GM21528 (cell line): ENCODE measurements at regions not wholly inside any gene's neighbourhood (a gene's known extent, or its start where the extent isn't known, plus 50 kb on each side); places are given as distances from the start of the nearest gene placed in this dataset.
"Not testable (repeated sequence)": the region's sequence is repeated elsewhere in the genome, so short reads cannot be mapped to it uniquely, and the experiment has no call there.

Source experiments
- ATAC-seq: cut with Tn5 transposase; IDR thresholded peaks from one replicate; pipeline ENCODE4 v1.9.1; 2021; ENCODE audit warnings: mild to moderate bottlenecking, moderate library complexity; ENCODE audit not compliant: unreplicated experiment, low FRiP score

DNA sequence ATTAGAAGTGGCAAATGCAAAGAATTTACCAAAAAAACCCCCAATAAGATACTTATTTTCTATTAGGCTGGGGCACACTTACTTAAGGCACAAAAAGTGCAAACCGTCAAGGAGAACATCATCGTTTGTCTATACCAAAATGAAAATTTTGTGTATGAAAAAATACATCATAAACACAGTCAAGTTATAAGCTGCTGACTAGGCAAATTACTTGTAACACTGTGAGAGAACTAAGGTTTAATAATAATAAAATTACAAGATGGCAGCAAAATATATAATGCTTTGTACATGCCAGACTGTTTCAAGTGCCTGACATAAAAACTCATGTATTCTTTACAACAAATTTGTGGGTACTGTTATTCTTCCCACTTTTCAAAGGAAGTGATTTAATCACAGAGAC lies 297.2 kb upstream of the CRBN start:
- no peak for ATAC-seq

DNA sequence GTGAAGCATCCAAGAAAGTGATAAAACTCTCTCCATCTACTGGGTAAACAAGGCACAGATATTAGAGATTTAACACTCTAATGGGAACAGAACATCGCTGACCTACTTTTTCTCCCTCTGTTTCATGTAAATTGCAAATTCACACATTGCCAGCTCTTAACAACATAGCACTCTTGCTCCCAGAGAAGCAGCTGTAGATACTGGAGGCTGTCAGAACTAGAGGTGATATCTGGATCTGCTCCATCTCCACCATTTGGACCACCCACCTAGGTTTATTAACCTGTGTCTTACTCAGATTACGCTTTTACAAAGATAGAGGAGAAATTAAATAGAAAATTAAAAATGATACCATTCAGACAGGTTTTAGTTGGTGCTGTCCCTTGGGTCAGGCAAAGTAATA lies 289.1 kb upstream of the CRBN start:
- ATAC-seq = no peak

DNA sequence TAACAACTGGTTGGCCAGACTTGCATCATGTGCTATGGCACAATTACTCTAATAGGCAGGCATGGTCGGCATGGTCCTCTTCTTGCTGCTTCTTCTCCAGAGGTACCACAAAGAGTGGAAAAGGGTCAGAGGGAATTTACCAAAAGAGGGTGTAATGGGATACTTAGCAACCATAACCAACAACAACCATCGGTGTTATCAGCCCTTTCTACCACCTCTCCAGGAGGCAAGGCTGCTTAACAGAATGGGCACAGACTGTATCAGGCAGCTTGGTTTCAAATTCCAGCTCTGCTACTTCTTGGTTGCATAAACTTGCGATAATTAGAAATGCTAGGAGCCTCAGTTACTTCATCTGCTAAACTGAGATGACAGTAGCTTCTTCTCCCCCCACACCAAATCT lies 284.6 kb upstream of the CRBN start:
- no peak for ATAC-seq

DNA sequence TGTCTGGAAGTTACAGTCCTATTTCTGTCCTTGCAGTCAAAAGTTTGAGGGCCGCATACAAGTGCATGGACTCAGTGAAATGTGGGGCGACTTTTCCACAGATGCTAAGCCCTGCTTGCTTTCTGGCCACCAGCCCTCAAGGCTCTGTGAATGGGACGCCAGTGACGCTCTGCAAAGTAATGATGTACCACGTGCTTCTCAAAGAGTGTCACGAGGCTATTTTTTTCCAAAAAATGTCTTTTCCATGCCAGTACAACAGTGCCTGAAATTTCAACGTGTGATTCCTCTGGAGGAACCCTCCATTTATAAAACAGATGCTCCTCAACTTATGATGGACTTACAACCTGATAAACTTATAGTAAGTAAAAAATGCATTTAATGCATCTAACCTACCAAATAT lies 281.8 kb upstream of the CRBN start:
- no peak for ATAC-seq

DNA sequence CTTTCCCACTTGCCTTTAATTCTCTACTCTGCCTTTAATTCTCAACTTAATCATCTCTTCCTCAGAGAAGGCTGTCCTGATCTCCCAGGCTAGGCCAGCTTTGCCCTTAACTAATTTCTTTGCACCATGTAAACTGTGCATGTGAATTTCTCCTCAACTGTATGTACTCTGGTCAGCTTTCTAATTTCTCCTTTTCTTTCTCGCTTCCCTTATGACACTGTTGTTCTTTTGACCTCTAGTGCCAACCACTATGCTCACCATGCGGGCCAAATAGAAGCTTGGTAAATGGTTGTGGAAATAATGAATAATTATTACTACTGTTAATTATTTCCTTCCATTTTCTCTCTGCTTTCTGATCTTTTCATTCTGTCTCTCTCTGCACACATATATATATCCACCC lies 269.0 kb upstream of the CRBN start:
- ATAC-seq = no peak

DNA sequence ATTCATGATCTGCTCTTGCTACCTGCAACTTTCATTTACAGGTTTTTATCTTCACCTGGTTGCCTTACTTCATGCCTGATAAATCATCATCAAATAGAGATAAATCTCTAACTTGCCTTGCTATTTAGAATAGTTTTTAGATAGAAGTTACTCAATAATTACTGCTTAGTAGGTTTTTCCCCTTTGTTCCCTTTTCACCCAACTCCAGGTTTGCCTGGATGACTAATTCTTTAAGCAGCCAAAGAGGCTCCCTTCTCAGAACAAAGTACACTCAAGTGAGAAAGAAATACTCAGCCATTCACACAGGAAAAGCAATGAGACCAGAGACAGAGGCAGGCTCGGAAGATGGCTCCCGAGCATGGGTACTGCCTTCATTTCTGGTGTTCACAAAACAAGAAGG lies 268.1 kb upstream of the CRBN start:
- no peak for ATAC-seq

DNA sequence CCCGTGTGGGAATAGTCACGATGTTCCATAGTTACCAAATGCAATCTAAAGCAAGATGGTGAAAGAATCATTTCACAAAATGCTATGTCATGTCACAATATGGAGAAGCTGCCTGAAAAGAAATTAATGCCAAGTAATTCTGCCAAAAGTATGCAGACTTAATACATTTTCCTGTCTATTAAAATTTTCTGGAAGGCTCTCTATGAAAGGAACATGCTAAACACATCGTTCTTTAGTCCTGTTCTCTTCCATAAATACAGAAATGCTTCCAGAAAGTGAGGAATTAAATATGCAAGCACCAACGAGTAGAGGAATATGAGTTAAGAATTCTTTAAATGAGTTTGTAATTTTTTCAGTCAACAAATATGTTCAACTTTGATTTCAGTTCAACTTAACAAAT lies 266.8 kb upstream of the CRBN start:
- no peak for ATAC-seq

DNA sequence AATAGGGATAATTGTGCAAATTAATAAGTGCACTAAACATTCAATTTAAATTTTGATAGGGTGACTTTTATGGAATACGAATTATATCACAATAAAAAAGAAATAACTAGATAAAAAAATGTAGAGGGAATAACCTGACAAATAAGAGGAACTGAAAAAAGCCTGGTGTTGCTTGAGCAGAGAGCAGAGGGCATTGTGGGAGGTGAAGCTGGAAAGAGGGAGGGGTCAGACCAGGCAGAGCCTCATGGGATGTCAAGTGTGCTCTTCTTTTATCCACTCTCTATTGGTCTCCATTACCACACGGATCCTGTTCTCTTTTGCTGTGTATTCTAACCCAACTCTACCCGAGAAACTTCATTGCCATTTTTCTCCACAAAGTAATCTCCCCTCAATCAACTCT lies 264.0 kb upstream of the CRBN start:
- ATAC-seq = no peak

DNA sequence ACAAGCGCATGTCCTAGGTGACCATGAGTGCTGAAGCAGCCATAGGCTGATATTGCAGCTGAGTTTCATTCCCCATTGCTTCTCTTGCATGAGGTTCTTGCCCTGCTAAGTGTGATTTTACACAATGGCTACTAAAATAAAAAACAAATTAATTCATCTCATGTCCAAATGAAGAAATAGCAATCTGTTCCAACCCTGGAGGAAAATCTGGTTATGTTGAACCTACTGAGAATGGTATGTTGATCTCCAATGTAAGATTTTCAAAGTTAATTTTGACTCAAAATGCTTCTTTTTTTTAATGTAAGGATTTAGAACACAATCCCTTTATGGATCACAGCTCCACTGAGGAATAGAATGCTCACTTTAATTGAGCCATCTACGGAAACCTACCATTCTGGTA lies 254.2 kb upstream of the CRBN start:
- no peak for ATAC-seq

DNA sequence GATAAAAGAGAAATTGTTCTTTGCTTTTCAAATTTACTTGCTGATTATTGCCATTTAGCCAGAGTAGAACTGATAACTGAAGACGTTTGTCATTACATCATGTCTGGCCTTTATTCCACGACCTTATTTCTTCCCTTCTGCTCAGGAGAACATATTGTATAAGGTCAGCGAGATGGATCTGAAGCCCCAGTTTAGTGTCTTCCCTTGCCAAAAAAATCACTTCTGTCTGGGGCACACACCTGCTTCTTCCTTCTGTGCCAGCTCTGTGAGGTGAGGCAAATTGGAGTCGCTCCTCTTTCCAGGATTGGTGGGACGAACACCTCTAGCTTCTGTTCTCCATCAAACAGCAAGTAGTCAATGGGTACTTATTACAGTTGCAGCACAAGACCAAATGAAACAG lies 250.3 kb upstream of the CRBN start:
- ATAC-seq = no peak

DNA sequence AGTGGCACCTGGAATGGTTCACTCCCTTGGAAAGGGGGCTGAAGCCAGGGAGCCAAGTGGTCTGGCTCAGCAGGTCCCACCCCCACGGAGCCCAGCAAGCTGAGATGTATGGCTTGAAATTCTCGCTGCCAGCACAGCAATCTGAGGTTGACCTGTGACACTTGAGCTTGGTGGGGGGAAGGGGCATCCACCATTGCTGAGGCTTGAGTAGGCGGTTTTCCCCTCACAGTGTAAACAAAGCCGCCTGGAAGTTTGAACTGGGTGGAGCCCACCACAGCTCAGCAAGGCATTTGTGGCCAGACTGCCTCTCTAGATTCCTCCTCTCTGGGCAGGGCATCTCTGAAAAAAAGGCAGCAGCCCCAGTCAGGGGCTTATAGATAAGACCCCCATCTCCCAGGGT lies 228.2 kb upstream of the CRBN start:
- not testable (repeated sequence) for ATAC-seq

DNA sequence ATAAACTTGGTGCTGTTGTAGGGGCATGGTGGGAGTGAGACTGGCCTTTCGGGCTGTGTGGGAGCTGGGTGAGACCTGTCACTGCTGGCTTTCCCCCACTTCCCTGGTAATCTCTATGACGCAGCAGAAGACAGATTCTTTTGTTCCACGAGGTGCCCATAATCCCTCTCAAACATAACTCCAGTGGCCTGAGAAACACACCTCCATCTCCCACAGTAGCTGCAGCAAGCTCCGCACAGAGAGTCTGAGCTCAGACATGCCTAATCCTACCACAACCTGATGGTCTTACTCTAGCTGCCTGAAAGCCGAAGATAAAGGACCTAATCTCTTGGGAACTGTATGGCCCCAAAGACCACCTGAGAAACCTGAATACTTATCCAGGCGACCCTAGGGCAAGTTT lies 225.6 kb upstream of the CRBN start:
- no peak for ATAC-seq

DNA sequence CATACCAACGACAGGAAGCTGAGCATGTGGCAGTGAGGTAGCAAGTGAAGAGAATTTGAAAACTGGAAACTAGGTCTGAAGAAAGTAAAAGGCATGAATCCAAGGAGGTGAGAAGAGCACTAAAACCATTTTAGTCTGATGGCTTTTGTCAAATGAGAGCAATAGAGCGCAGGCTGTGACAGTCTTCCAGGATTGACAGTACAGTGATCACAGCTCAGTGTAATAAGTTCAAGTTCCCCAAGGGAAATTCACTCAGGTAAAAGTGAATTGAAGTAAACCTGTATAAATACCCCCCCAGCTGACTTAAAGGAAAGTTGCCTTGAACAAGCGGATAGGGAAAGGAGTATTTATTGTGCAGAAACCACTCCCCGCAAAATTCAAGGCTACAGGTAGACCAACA lies 224.2 kb upstream of the CRBN start:
- ATAC-seq = no peak

DNA sequence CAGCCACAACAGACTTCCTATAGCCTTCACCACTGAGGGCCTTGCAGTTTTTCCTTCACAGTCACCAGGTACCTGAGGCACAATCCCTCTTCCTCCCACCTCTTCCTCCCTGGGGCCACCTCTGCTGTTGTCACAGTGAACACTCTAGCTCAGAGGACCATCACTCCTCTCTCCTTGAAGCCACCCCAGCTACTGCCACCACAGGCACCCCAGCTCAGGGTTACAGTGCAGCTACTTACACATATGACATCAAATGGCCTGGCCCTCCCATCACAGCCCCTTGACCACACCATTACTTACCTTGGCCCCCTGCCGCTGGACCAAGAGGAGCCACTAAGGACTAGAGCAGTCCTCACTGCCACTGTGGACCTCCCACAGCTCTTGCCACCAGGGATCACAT lies 213.5 kb upstream of the CRBN start:
- ATAC-seq = no peak

DNA sequence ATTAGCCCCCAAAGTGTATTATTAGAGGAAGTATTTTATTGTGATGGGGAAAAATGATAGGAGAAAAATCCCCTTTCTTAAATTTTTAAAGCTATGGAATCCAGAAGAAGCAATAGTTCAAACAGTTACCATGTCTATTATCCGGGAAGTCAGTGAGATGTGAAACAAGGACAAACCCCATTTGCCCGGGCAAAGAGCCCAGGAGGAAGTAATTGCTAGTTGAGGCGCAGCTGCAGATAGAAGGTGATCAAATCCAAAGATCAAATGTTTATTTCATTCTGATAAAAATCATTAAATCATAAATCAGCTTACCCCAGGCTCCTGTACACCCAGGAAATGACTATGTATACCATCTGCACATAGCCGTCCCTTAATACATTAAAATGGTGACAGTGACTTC lies 204.0 kb upstream of the CRBN start:
- no peak for ATAC-seq

DNA sequence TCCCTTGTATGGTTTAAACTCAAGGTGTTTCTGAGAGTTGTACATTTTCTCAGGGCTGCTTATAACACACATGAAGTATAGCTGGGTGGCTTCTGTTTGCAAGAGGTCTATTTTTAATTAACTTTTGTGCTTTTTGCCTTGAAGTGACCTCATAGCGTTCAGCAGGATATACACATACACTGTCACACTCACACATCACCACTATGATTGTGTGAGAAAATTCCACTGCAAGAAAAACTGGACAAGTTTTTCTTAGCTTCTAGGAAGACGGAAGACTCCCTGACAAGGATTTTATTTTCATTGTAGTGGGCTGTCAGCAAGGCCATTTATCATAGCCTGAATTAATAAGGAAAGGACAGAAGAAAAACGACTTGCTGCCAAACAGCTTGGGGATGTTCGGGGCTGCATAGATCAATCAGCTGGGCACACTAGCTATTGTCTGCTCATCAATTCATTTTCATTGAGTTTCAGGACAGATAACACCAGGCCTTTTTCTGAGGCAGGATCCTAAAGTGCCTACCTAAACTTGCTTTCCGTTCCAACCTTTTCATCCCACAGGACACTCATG lies 192.8 kb upstream of the CRBN start:
- no peak for ATAC-seq

DNA sequence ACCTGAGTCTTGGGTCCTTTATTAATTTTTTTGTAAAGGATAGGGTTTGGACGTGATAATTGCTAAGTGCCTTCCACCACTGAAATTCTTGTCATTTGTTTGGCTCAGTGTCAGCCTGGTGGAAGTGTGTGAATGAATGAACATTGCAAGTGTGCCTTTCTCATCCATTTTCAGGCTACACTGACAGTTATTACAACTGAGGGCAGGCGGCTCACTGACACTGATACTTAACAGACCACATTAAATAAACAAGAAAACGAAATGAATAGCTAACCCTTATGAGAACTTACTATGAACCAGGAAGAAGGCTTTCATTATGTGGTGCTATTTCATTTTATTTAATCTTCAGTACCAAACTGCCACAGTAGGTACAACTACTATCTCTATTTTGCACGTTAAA lies 188.8 kb upstream of the CRBN start:
- no peak for ATAC-seq

DNA sequence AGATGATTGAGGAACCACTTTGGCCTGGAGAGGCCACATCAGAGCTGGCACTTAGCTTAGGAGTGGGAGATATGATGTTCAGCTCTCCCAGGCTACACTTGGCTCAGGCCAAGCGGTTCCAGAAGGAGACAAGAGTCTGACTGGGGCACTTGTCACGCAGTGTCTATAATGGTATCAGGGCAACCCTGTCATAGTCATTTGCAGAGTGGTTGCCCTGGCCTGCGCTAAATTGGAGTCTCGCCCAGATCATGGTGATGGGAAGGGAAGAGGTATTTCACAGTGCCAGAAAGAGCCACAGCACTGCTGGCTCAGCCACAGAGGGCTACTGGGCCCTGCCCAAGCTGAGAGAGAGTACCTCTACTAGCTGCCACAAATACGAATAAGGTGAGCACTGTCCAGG lies 186.9 kb upstream of the CRBN start:
- no peak for ATAC-seq

DNA sequence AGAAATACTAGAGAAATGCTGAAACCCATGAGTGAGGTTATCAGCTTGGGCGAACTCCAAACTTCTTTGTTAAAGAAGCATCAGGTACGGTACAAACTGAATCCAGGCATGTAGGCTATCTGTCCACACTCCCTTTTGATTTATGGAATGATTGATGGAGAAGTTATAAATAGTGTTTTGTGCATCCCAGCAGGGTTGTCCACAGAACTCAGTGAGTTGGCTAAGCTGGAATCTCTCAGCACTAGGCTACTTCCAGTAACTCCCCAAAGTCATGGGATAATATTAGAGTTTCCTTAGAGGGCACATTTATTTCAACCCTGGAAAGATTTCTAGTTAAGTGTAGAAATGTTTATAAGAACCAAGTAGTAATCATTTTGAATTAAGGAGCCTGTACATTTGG lies 186.2 kb upstream of the CRBN start:
- no peak for ATAC-seq

DNA sequence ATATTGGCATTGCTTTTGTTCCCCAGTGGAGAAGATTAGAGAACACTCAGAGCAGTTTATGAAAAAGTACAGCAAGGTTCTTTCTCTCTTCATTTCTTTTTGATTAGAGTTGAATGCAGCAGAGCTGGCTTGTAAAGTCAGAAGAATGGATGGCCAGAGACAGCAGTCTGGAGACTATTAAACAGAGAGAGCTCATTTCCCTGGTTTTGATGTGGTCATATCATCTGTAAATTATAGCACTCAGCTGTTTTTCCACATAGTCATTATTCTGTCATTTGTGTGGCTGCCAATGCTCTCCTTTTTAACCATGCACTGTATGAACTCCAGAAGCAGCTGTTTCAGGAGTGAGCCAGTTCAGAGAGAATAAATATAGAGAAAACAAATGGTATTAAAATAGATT lies 177.4 kb upstream of the CRBN start:
- ATAC-seq = no peak

DNA sequence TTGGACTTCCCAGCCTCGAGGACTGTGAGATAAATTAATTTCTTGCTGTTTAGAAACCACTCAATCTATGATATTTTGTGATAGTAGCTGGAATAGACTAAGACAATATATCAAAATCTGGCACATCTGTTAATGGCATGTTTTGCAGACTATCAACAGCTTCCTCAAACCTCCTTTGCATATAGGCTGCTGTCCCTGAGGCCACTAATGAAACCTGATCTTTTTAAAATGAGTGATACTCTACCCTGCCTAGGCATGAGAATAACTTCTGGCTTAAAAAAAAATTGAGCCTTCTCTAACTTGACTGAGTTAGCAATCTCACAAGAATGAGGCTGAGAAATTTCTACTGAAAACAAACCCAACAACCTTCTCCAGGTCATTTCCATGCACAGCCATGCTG lies 176.0 kb upstream of the CRBN start:
- ATAC-seq = no peak

DNA sequence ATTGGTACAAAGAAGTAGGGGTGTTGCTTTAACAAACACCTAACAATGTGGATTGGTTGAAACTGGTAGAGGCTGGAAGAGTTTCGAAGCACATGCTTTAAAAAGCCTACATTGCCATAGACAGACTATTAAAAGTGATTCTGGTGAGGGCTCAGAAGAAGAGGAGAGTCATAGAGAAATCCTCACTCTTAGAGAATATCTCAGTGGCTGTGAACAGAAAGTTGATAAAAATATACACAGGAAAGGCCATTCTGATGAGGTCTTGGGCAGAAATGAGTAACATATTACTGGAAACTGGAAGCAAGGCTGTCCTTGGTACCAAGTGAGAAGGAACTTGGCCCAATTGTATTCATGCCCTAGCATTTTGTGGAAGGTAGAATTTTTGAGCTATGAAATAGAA lies 173.7 kb upstream of the CRBN start:
- peak; percentile 74 for ATAC-seq

DNA sequence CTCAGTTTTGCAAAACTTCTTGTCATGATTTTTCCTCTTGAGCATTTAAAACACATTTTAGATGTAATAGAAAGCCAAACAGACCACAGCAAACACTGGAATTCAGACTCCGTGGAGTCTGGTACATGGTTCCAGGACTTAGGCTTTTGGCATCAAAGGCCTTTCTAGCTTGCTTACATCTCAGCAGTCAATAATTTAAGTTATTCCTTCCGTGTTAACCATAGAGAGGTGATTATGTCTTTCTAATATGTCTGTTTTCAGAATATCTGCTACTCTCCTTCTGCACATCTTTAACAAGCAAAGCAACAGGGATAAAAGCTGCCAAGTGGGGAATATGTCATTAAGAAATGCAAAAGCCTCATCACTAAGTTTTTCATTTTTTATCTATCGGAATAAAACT lies 171.7 kb upstream of the CRBN start:
- ATAC-seq = no peak
